ENCODE measurements at regions not wholly inside any gene's neighbourhood (a gene's known extent, or its start where the extent isn't known, plus 50 kb on each side); places are given as distances from the start of the nearest gene placed in this dataset.

DNA sequence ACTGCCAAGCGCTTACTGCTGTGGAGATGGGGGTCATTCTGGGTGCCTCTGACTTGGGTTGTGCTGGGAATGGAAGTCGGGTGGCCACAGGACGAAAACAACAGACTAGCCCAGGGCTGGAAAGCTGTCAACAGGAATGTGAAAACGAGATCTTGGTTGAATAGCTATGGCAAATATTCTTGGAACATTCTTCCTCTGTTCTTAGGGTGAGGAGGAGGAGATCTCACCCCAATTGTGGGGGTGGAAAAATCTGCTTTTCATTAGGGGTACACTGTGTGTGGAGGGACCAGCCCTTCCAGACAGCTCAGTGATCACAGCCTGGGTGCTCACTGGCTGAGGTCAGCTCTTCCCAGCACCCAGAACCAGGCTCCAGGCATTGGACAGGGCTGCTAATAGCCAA lies 52.0 kb upstream of the PRSS23 start:
- TF ChIP-seq, protein P1, sequence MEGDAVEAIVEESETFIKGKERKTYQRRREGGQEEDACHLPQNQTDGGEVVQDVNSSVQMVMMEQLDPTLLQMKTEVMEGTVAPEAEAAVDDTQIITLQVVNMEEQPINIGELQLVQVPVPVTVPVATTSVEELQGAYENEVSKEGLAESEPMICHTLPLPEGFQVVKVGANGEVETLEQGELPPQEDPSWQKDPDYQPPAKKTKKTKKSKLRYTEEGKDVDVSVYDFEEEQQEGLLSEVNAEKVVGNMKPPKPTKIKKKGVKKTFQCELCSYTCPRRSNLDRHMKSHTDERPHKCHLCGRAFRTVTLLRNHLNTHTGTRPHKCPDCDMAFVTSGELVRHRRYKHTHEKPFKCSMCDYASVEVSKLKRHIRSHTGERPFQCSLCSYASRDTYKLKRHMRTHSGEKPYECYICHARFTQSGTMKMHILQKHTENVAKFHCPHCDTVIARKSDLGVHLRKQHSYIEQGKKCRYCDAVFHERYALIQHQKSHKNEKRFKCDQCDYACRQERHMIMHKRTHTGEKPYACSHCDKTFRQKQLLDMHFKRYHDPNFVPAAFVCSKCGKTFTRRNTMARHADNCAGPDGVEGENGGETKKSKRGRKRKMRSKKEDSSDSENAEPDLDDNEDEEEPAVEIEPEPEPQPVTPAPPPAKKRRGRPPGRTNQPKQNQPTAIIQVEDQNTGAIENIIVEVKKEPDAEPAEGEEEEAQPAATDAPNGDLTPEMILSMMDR (conservative IDR thresholded peaks at IDR 0.05; ENCODE audit: low read length), result no peak
- TF ChIP-seq EZH2phosphoT487 (IDR thresholded peaks at IDR 0.05; ENCODE audit: borderline replicate concordance, low read depth, low read length), result no peak

Data from OCI-LY7 (cell line).